SK-N-SH (cell line): ENCODE measurements at regions not wholly inside any gene's neighbourhood (a gene's known extent, or its start where the extent isn't known, plus 50 kb on each side); places are given as distances from the start of the nearest gene placed in this dataset.

ENCODE experiments used
- CTCF ChIA-PET: fragments of 300-600, 350-600 bp; formaldehyde crosslinking; extraction: SDS; loops from one replicate; lab custom pipeline; 2021; lab: Yijun Ruan, JAX
- POLR2A ChIA-PET: fragments of 350-600 bp; sonication (Branson Sonifier 250); formaldehyde crosslinking; extraction: SDS; loops from one replicate; lab custom pipeline; 2020; ENCODE audit warnings: antibody characterized with exemption, inconsistent platforms; lab: Yijun Ruan, JAX
- DNase-seq: peaks from one replicate; pipeline ENCODE4 v3.0.0; 2012
- H2AFZ ChIP-seq: fragments of 200-600 bp; sonication (generic); 2 replicates; pipeline ENCODE4 v1.8.1; 2016; ENCODE audit warnings: antibody characterized with exemption, mild to moderate bottlenecking, low read depth
- H3F3A ChIP-seq: fragments of 200-600 bp; sonication (generic); replicated peaks from 2 replicates; pipeline ENCODE3; 2016; ENCODE audit warnings: antibody characterized with exemption, mild to moderate bottlenecking; ENCODE audit not compliant: insufficient read depth
- H3K27ac ChIP-seq, 2 experiments: fragments of 200-500 bp in 1 of 2; fragments of 200-600 bp in 1 of 2; sonication (Bioruptor generic) in 1 of 2; sonication (generic), shearing (Covaris generic) in 1 of 2; 2 replicates each; pipeline versions ENCODE4 v1.5.1 to v1.6.1; 2014 to 2016; ENCODE audit warnings: low read depth in 2 of 2, inconsistent platforms in 1 of 2, low read length in 1 of 2, mild to moderate bottlenecking in 1 of 2, mixed read lengths in 1 of 2
- H3K27me3 ChIP-seq: fragments of 200-600 bp; sonication (generic), shearing (Covaris generic); 2 replicates; pipeline ENCODE4 v1.6.1; 2016; ENCODE audit warnings: mixed run types; ENCODE audit not compliant: insufficient read depth
- H3K36me3 ChIP-seq, 2 experiments: fragments of 200-500 bp in 1 of 2; fragments of 200-600 bp in 1 of 2; sonication (Bioruptor generic) in 1 of 2; sonication (generic) in 1 of 2; replicated peaks in 1 of 2; 2 replicates each; pipeline versions ENCODE3 to v1.5.1; 2014 to 2016; ENCODE audit warnings: low read length in 1 of 2, mild to moderate bottlenecking in 1 of 2; ENCODE audit not compliant: insufficient read depth in 2 of 2, control insufficient read depth in 1 of 2
- H3K4me1 ChIP-seq, 2 experiments: fragments of 200-500 bp in 1 of 2; fragments of 200-600 bp in 1 of 2; sonication (Bioruptor generic) in 1 of 2; sonication (generic), shearing (Covaris generic) in 1 of 2; 2 replicates each; pipeline versions ENCODE4 v1.5.1 to v1.6.1; 2014 to 2016; ENCODE audit warnings: low read depth in 1 of 2, low read length in 1 of 2, mixed run types in 1 of 2; ENCODE audit not compliant: insufficient read depth in 2 of 2, control insufficient read depth in 1 of 2
- H3K4me2 ChIP-seq: fragments of 200-600 bp; sonication (generic), shearing (Covaris generic); 2 replicates; pipeline ENCODE4 v1.6.1; 2017; ENCODE audit warnings: mixed run types
- H3K4me3 ChIP-seq, 2 experiments: fragments of 200-500 bp in 1 of 2; fragments of 200-600 bp in 1 of 2; sonication (Bioruptor generic) in 1 of 2; sonication (generic), shearing (Covaris generic) in 1 of 2; 2 replicates each; pipeline versions ENCODE4 v1.5.1 to v1.8.1; 2014 to 2016; ENCODE audit warnings: low read depth in 2 of 2, inconsistent platforms in 1 of 2, low read length in 1 of 2, mild to moderate bottlenecking in 1 of 2, mixed read lengths in 1 of 2, moderate library complexity in 1 of 2
- H3K79me2 ChIP-seq: fragments of 200-600 bp; sonication (generic); 2 replicates; pipeline ENCODE4 v1.8.1; 2017; ENCODE audit warnings: mild to moderate bottlenecking; ENCODE audit not compliant: insufficient read depth
- H3K9ac ChIP-seq: fragments of 200-600 bp; sonication (generic); 2 replicates; pipeline ENCODE4 v1.6.1; 2017; ENCODE audit warnings: mixed run types
- H3K9me2 ChIP-seq: fragments of 200-600 bp; sonication (generic); 2 replicates; pipeline ENCODE4 v1.6.1; 2017; ENCODE audit warnings: mixed run types
- H3K9me3 ChIP-seq: fragments of 200-600 bp; sonication (generic); 2 replicates; pipeline ENCODE4 v1.6.1; 2017; ENCODE audit warnings: mixed run types, mild to moderate bottlenecking, moderate library complexity
- H4K20me1 ChIP-seq: fragments of 200-600 bp; sonication (generic); 2 replicates; pipeline ENCODE4 v1.6.1; 2017; ENCODE audit warnings: mild to moderate bottlenecking, mixed run types; ENCODE audit not compliant: insufficient read depth
- FOSL2 ChIP-seq: IDR thresholded peaks from 2 replicates; pipeline ENCODE4 v1.4.0; 2012; ENCODE audit warnings: low read depth, mild to moderate bottlenecking, moderate library complexity, borderline replicate concordance
- FOXJ3 ChIP-seq: sonication (generic); formaldehyde crosslinking; IDR thresholded peaks from 2 replicates; pipeline ENCODE4 v1.5.1; 2020; ENCODE audit warnings: mild to moderate bottlenecking, missing genetic modification reagents
- FOXM1 ChIP-seq: IDR thresholded peaks from 2 replicates; pipeline ENCODE4 v1.4.0; 2012; ENCODE audit warnings: low read depth, mild to moderate bottlenecking
- GABPA ChIP-seq: IDR thresholded peaks from 2 replicates; pipeline ENCODE4 v1.4.0; 2012; ENCODE audit warnings: low read depth, mild to moderate bottlenecking
- JUND ChIP-seq: IDR thresholded peaks from 2 replicates; pipeline ENCODE4 v1.4.0; 2012
- MEF2A ChIP-seq: IDR thresholded peaks from 2 replicates; pipeline ENCODE4 v1.4.0; 2012; ENCODE audit warnings: low read depth, borderline replicate concordance
- MXI1 ChIP-seq: IDR thresholded peaks from 2 replicates; pipeline ENCODE4 v1.6.1; 2012; ENCODE audit warnings: mild to moderate bottlenecking, low read depth, low read length, improper control_type of control experiment
- NRF1 ChIP-seq: IDR thresholded peaks from 2 replicates; pipeline ENCODE4 v1.6.1; 2012; ENCODE audit warnings: low read depth, mild to moderate bottlenecking, low read length
- RAD21 ChIP-seq: IDR thresholded peaks from 2 replicates; pipeline ENCODE4 v1.6.1; 2012; ENCODE audit warnings: mild to moderate bottlenecking, low read length
- RFX5 ChIP-seq: IDR thresholded peaks from 2 replicates; pipeline ENCODE4 v1.6.1; 2012; ENCODE audit warnings: mild to moderate bottlenecking, improper control_type of control experiment, low read length
- SMC3 ChIP-seq: IDR thresholded peaks from 2 replicates; pipeline ENCODE4 v1.6.1; 2012; ENCODE audit warnings: low read depth, low read length, improper control_type of control experiment
- TCF12 ChIP-seq: IDR thresholded peaks from 2 replicates; pipeline ENCODE4 v1.4.0; 2012
- WGBS: methylation state at CpG from one replicate; pipeline ENCODE4 v1.1.6; 2017; ENCODE audit warnings: low lambda C conversion rate; 5-methylcytosine and 5-hydroxymethylcytosine counted together
- TF ChIP-seq, protein P1 (sequence below): IDR thresholded peaks from 2 replicates; pipeline ENCODE4 v1.4.0; 2012; ENCODE audit warnings: low read depth, borderline replicate concordance
- TF ChIP-seq, protein P2 (sequence below): fragments of 150-350 bp; IDR thresholded peaks from 2 replicates; pipeline ENCODE4 v1.6.1; 2017; ENCODE audit warnings: antibody characterized with exemption, low read length, low read depth, borderline replicate concordance
- TF ChIP-seq, protein P3 (sequence below): IDR thresholded peaks from 2 replicates; pipeline ENCODE4; 2012

- H3F3A ChIP-seq: no peaks in the 10 kb centered on the region
- H3K27ac ChIP-seq: no peak overlapping the region
- no peaks in the 10 kb centered on the region for H4K20me1 ChIP-seq
- H3K4me1 ChIP-seq: peaks cover 0 to 4% of the 10 kb centered on the region in 2 experiments; a peak in 1 of 4 replicates
- no peak overlapping the region for H3K4me2 ChIP-seq
- no peaks in the 10 kb centered on the region; the same call in 1 of the 2 replicates for H3K9me2 ChIP-seq
- no peaks in the 10 kb centered on the region for H3K9me3 ChIP-seq
- TF ChIP-seq TCF12: 0 out of 2 replicates have a peak, but pooled peaks have one; percentile 14
- no peak for TF ChIP-seq FOXM1
- no peak overlapping the region for H3K4me3 ChIP-seq
- H3K36me3 ChIP-seq: no peaks in the 10 kb centered on the region
- H3K27me3 ChIP-seq: no peaks in the 10 kb centered on the region
- 70% methylated on average over 4 of the region's 4 CpGs for WGBS
- no peak overlapping the region for H3K9ac ChIP-seq
- no peak for DNase-seq
- ChIA-PET POLR2A (no interaction called here), CTCF (interaction anchor here (1.0 to 1.3 kb wide), 2 partner anchors 16 to 1287 kb away, joined by 4 read pairs; no protein-coding TSS in a partner anchor)
- H3K79me2 ChIP-seq: no peaks in the 10 kb centered on the region
- H2AFZ ChIP-seq: no peak overlapping the region
Observed at GRCh38 chr4:126599746-126600145, 1033.0 kb upstream of the INTU start.

GRCh38 chr4:126603210-126603609, 1029.5 kb upstream of the INTU start:
- POLR2A ChIA-PET: no interaction called here
- Histone ChIP-seq H3K4me1 (peaks cover 0 to 4% of the 10 kb centered on the region in 2 experiments; a peak in 1 of 4 replicates), H3K4me2 (no peak overlapping the region)
- TF ChIP-seq JUND: no peak
- TF ChIP-seq MXI1: no peak
- TF ChIP-seq, protein P1, sequence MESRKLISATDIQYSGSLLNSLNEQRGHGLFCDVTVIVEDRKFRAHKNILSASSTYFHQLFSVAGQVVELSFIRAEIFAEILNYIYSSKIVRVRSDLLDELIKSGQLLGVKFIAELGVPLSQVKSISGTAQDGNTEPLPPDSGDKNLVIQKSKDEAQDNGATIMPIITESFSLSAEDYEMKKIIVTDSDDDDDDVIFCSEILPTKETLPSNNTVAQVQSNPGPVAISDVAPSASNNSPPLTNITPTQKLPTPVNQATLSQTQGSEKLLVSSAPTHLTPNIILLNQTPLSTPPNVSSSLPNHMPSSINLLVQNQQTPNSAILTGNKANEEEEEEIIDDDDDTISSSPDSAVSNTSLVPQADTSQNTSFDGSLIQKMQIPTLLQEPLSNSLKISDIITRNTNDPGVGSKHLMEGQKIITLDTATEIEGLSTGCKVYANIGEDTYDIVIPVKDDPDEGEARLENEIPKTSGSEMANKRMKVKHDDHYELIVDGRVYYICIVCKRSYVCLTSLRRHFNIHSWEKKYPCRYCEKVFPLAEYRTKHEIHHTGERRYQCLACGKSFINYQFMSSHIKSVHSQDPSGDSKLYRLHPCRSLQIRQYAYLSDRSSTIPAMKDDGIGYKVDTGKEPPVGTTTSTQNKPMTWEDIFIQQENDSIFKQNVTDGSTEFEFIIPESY: no peak
- TF ChIP-seq RFX5: no peak
- no peak for TF ChIP-seq GABPA
- TF ChIP-seq, protein P2, sequence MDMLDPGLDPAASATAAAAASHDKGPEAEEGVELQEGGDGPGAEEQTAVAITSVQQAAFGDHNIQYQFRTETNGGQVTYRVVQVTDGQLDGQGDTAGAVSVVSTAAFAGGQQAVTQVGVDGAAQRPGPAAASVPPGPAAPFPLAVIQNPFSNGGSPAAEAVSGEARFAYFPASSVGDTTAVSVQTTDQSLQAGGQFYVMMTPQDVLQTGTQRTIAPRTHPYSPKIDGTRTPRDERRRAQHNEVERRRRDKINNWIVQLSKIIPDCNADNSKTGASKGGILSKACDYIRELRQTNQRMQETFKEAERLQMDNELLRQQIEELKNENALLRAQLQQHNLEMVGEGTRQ: no peak
- TF ChIP-seq, all 33 proteins: peak for 0
- Histone ChIP-seq H3F3A (no peaks in the 10 kb centered on the region), H3K9me3 (no peaks in the 10 kb centered on the region), H3K79me2 (no peaks in the 10 kb centered on the region), H2AFZ (no peak overlapping the region), H3K27ac (no peak overlapping the region), H3K27me3 (no peaks in the 10 kb centered on the region), H3K4me3 (no peak overlapping the region), H3K9ac (no peak overlapping the region), H3K9me2 (no peaks in the 10 kb centered on the region; the same call in 1 of the 2 replicates), H3K36me3 (no peaks in the 10 kb centered on the region), H4K20me1 (no peaks in the 10 kb centered on the region)
- no peak for DNase-seq
- CTCF ChIA-PET: interaction anchor here (1.1 to 3.3 kb wide), 5 partner anchors 33 to 1289 kb away, joined by 3 to 26 read pairs (median 6); partner anchors contain the start of gene FAT4
- 86% methylated on average over 1 of the region's 1 CpG for WGBS

GRCh38 chr4:126603825-126604224, 1028.9 kb upstream of the INTU start:
- ChIA-PET POLR2A (no interaction called here), CTCF (interaction anchor here (0.6 to 3.3 kb wide), 10 partner anchors 15 to 1290 kb away, joined by 3 to 26 read pairs (median 4); partner anchors contain the start of gene FAT4)
- Histone ChIP-seq H3F3A (no peaks in the 10 kb centered on the region), H3K27me3 (no peaks in the 10 kb centered on the region), H2AFZ (no peak overlapping the region; the same call in 1 of the 2 replicates), H3K9me3 (no peaks in the 10 kb centered on the region), H3K9ac (no peak overlapping the region), H3K36me3 (no peaks in the 10 kb centered on the region), H4K20me1 (no peaks in the 10 kb centered on the region), H3K79me2 (no peaks in the 10 kb centered on the region), H3K27ac (no peak overlapping the region), H3K4me3 (no peak overlapping the region; a peak in 1 of 4 replicates), H3K9me2 (no peaks in the 10 kb centered on the region), H3K4me1 (peaks cover 0 to 4% of the 10 kb centered on the region in 2 experiments; a peak in 1 of 4 replicates), H3K4me2 (no peak overlapping the region)
- 96% methylated on average over 2 of the region's 2 CpGs for WGBS
- TF ChIP-seq NRF1: no peak
- TF ChIP-seq FOSL2: no peak
- TF ChIP-seq, protein P3, sequence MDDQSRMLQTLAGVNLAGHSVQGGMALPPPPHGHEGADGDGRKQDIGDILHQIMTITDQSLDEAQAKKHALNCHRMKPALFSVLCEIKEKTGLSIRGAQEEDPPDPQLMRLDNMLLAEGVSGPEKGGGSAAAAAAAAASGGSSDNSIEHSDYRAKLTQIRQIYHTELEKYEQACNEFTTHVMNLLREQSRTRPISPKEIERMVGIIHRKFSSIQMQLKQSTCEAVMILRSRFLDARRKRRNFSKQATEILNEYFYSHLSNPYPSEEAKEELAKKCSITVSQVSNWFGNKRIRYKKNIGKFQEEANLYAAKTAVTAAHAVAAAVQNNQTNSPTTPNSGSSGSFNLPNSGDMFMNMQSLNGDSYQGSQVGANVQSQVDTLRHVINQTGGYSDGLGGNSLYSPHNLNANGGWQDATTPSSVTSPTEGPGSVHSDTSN: no peak
- TF ChIP-seq RAD21: no peak
- no peak for TF ChIP-seq FOXJ3
- no peak for TF ChIP-seq JUND
- TF ChIP-seq SMC3: no peak
- TF ChIP-seq MEF2A: no peak
- no peak for DNase-seq
